NCI-H524 treated with DMSO at 0.1 percent for 48 hours (cell line): ENCODE measurements at regions not wholly inside any gene's neighbourhood (a gene's known extent, or its start where the extent isn't known, plus 50 kb on each side); places are given as distances from the start of the nearest gene placed in this dataset.
A peak's percentile ranks its signal among the peaks of the same experiment; 100 is the strongest.
"Not testable (repeated sequence)": the region's sequence is repeated elsewhere in the genome, so short reads cannot be mapped to it uniquely, and the experiment has no call there.

ENCODE experiments used
- DNase-seq: peaks from one replicate; lab custom pipeline; 2025; lab: John Stamatoyannopoulos, UW

DNA sequence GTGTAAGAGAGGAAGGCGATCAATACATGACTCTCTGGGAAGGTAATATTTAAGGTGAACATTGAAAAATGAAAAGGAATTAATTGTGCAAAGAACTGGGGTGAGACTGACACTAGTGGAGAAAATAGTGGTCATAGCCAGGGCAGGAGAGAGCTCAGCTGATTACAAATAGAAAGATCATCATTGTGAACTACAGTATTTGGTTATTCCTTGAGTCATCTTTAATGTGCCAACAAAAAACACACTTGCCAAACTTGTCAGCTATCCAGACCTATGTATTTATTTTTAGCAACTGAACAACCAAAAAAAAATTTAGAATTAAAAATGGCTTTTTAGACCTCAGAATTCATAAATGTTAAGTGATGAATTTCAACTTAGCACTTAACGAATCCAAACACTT is 749.8 kb upstream of the CDH9 start:
- DNase-seq: no peak

DNA sequence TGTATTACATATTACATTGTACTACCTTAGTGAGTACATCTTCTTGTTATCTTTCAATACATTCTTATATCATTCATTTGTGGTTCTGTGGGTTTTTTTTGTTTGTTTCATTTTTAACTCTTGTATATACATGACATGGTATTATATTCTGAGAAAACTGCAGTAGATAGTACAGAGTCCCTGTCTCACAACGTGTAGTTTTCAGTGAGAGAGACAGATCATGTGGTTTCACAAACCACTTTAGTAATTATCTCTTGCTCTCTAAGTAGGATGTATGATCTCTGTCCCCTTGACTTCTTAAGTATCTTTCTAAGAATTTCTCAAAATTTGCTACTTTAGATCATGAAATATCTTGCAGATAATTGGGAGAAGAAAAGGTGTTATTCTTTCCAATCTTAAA is 745.9 kb upstream of the CDH9 start:
- no peak for DNase-seq

DNA sequence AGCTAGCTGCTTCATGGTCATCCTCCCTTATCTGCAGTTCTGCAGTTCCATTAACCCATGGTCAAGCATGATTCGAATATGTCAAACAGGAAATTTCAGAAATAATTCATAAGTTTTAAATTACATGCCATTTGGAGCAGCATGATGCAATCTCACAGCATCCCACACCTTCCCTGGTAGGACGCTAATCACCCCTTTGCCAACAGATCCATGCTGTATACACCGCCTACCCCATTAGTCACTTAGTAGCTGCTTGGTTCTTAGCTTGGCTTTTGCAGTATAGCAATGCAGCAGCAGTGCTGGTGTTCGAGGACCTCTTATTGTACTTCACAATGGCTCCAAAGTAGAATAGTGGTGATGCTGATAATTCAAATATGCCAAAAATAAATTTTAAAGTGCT is 739.7 kb upstream of the CDH9 start:
- DNase-seq: no peak

DNA sequence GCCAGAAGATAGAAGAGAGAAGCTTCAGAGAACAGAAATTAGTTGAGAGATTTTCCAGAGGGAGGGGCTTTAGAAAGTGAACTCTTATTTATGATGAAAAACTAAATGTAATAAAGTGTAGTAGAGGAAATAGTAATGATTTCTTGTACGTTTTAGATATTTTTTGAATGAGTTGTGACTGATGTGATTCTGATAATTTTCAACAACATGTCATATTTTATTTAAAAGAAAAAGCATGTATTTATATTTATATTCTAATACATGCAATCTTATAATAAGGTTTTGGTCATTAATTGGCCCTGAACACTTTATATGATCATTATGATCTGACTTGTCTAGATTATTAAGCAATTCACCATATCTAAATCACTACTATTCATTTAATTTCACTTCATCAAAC is 735.2 kb upstream of the CDH9 start:
- DNase-seq: no peak

DNA sequence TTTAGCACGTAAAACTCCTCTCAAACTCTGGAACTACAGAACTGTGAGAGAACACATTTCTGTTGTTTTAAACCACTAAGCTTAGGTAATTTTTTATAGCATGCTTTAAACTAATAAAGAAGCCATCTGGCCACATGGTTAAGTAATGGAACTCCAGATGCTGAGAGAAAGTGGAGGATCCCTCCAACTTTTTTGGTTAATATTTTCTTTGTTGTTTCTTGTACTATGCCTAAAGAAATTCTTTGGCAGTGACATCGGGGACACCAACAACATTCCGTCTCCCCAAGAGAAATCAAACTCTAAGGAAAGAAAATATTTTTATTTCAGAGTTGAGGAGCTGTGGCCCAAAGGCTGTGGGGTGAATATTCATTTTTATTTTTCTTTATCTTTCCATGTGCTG is 734.8 kb upstream of the CDH9 start:
- peak; percentile 13 for DNase-seq

DNA sequence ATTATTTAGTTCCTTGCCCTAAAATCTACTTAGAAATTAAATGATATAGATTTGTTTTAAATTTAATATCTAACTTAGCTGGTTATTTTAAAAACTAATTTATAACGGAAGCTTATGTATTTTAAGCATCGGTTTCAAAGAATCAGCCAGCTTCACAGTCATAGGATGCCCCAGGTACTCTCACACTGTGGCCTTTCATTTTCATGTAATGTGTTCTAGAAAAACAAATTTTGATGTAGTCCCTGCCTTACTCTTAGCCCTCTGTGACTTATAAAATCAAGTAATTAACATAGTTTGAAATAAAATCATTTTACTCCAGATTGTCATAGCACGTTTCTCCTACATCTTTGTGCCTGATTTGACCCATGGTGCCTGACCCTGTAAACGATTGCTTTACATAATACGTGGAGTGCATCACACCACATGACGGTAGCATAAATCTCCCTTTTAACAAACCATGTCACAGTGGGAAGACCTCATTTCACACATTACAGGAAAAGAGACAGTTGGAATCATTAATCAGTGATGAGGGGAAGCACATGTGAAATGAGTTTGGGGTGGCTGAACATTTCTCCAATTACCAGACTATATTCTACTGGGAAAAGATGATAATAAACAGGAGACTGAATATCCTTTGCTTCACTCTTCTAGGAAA is 731.5 kb upstream of the CDH9 start:
- no peak for DNase-seq

DNA sequence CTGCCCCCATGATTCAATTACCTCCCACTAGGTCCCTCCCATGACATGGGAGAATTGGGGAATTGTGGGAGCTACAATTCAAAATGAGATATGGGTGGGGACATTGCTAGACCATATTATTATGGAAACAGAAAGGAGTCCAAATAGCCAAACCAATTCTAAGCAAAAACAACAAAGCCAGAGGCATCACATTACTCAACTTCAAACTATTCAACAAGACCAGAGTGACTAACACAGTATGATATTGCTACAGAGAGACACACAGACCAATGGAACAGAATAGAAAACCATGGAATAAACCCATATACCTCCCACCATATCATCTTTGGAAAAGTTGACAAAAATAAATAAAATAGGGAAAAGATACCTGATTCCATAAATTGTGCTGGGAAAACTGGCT is 710.5 kb upstream of the CDH9 start:
- DNase-seq: no peak

DNA sequence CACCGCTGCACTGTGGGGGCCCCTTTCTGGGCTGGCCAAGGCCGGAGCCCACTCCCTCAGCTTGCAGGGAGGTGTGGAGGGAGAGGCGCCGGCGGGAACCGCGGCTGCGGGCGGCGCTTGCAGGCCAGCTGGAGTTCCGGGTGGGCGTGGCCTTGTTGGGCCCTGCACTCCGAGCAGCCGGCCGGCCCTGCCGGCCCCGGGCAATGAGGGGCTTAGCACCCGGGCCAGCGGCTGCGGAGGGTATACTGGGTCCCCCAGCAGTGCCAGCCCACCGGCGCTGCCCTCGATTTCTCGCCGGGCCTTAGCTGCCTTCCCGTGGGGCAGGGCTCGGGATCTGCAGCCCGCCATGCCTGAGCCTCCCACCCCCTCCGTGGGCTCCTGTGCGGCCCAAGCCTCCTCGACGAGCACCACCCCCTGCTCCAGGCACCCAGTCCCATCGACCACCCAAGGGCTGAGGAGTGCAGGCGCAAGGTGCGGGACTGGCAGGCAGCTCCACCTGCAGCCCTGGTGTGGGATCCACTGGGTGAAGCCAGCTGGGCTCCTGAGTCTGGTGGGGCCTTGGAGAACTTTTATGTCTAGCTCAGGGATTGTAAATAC is 705.1 kb upstream of the CDH9 start:
- not testable (repeated sequence) for DNase-seq

DNA sequence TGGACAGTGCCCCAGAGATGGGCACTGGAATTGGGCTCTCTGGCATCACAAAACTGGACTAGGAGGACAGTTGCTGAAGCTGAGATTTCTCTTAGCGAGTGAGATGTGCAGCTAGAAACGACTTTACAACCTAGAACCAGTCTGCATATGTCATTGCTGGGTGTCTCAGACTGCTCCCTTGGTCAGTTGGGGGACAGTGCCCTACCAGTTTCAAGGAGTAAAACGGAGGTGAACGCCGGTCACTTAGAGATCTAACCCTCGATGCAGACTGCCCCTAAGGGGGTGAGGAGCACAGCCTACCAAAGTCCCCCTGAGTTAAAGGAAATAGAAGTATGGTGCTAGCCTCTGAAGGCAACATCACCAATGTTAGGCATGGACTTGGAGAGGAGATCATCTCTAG is 704.4 kb upstream of the CDH9 start:
- no peak for DNase-seq

DNA sequence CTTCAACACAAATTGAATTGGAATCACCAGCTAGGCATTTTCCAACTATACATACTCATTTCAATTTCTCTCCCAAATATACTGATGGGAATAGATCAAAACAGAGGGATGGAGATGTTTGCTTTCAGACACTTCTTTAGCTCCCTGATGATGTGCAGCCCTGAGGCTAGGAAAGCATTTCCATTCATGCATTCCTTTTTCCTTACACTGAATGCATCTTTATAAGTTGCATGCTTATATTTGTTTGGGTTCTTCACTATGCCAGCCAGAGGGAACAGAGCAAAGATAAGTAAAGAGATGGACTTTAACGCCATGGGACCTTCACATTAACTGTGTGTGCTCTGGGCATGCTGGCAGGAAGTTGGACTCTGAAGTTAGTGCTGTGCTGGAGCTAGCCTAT is 696.5 kb upstream of the CDH9 start:
- no peak for DNase-seq

DNA sequence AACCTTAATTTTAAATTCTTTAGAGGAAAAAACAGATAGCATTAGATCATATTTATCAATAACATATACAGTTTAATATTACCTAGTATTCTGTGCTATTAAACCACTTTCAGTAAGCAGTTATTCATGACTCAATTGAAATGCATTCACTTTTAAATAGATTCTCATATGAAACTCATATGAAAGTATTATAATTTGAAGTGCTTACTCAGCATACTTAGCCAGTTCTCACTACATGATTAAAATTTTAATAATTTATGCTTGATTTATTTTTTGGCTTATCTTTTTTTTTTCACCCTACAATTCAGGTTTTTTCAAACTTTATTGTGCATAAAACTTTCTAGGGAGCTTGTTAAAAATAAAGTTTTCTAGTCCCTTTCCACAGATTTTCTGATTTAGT is 694.9 kb upstream of the CDH9 start:
- no peak for DNase-seq

DNA sequence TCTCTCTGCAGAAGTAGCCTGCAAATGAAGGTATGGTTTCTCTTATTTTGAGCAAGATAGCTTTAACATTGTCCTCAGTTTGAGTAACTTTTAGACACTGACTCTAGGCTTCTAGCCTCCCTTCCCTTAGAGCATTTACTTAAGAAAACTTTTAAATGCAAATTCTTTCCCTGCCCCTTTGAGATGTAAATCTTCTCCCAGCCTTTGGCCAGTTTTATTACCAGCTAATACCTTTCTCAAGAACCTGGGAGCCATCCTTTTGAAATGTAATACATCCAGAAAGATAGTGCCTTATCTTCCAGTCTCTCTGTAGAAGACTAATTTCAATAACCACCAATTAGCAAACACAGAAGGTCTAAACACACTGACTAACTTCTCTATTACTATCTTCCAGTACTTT is 688.9 kb upstream of the CDH9 start:
- no peak for DNase-seq

DNA sequence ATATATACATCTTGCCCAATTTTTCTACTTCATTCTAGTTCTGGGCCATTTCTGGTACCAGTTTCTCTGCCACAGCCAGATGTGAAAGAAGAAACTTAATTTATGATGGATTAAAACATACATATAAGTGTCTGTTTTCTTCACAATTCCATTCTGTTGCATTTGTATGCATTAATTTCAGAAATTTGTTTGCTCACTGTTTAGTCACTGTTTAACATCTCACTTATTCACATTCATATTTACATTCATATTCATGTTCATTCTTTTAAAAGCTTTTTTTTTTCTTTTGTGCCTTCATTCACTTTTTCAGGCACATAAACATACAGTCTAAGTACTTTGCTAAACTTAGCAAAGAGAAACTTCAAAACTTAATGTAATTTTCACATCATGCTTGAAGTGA is 684.0 kb upstream of the CDH9 start:
- DNase-seq: no peak

DNA sequence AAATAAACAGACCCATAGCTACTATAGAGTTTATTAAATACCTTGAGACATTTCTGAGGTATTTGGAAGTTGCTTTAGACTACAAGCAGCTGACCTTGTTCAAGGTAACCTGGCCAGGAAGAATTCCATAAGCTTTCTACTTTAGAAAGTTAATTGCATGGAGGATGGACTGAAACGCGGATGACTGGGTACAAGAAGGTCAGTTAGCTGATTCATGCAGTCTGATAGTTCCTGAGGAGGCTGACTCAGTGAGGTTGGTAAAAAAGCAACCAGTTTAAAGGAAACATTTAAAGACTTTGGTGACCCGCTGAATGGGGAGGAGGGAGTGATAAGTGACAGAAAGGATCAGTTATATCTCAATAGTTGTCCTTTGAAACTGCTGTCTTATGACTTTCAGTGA is 670.1 kb upstream of the CDH9 start:
- DNase-seq: no peak

DNA sequence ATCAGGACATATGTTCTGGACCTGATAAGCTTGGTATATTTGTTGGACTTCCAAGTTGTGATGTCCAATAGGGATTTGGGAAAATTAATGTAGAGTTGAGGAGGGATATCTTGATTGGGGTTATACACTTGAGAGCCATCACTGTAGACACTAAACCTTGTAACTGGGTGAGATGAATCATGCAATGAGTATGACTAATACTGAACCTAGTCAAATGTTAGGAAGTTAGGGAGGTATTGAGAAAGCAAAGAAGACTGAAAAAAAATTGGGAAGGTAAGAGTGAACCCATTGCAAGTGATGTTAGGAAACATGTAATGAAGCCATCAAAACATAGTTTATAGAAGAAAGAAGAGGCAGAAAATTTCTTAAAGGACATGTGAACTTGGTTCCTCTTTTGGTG is 668.4 kb upstream of the CDH9 start:
- no peak for DNase-seq

DNA sequence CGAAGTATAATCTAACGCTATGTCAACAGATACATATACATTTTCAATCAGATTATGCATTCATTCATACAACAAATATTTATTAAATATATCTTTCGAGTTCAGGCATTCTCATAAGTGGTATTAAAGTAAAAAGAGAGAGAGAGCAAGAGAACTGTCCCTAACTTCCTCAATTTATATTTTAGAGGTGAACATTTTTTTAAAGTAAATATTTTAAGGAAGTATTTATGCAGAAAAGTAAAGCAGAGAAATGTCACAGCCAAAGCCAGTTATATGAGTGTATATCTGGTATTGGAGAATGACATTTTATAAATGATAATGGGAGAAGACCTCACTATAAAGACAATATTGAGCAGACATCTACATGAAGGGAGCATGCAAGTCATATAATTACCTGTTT is 667.3 kb upstream of the CDH9 start:
- no peak for DNase-seq

DNA sequence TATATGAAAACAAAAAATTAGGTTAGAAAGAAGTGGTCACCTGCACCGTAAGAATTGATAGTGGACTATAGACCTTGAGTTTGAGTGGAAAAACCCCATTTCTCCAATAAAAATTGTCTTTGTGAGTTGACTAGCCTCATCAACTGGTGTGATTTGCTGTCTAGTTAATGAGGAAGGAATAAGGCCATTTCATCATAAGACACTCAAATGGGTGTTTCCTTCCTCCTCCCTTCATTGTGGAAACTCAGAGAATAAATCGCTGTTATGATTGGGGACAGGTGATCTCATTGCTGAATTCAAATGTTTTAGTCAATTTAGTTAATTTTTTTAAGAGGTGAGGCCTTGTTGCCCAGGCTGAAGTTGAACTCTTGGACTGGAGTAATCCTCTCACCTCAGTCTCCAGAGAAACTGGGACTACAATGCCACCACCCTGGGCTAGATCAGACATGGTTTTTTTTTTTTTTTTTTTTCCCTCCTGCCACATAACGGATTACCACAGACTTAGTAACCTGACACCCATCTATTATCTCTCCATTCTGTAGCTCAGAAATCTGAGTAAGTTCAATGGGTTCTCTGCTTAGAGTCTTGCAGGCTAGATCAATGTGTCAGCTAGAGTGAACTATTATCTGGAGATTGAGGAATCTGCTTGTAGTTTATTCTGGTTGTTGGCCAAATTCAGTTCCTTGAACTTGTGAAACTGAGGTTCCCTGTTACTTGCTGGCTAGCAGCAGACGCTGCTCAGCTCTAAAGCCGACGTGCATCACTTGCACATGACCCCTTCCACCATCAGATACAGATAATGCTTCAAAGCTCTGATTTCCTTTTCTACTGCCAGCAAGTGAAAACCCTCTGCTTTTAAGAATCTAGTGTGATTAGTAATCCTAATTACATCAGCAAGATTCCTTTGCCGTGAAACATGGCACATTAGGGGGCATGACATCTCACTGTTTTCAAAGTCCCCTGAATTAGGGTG is 663.8 kb upstream of the CDH9 start:
- DNase-seq: peak; percentile 96

DNA sequence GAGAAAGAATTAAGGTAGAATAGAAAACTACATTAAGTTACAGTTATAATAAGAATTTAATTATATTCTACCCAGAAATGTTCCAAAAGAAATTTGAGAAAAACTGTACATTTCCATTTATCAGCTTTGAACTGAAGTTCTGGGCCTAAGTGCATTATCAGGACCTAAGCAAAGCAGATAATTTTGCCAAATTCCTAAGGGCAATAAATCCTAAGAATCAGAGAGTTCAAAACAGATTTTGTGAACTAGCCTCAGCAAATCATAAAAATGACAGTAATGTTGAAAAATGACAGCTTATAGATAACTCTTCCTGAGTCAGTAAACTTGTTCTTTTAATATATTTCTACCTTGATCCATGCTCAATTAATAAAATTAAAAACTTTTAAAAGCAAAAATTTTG is 662.1 kb upstream of the CDH9 start:
- no peak for DNase-seq

DNA sequence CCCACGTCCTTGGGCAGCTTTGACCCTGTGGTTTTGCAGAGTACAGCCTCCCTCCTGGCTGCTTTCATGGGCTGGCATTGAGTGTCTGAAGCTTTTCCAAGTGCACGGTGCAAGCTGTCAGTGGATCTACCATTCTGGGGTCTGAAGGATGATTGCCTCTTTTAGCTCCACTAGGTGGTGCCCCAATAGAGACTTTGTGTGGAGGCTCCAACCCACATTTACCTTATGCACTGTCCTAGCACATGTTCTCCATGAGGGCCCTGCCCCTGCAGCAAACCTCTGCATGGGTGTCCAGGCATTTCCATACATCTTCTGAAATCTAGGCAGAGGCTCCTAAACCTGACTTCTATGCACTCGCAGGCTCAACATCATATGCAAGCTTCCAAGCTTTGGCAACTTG is 644.2 kb upstream of the CDH9 start:
- peak; percentile 53 for DNase-seq

DNA sequence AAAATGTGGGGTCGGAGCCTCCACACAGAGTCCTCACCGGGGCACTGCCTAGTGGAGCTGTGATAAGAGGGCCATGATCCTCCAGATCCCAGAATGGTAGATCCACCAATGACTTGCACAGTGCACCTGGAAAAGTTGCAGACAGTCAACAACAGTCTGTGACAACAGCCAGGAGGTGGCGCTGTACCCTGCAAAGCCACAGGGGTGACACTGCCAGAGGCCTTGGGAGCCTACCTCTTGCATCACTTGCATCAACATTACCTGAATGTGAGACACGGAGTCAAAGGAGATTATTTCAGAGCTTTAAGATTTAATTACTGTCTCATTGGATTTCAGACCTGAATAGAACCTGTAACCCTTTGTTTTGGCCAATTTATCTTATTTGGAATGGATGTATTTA is 614.1 kb upstream of the CDH9 start:
- DNase-seq: no peak

DNA sequence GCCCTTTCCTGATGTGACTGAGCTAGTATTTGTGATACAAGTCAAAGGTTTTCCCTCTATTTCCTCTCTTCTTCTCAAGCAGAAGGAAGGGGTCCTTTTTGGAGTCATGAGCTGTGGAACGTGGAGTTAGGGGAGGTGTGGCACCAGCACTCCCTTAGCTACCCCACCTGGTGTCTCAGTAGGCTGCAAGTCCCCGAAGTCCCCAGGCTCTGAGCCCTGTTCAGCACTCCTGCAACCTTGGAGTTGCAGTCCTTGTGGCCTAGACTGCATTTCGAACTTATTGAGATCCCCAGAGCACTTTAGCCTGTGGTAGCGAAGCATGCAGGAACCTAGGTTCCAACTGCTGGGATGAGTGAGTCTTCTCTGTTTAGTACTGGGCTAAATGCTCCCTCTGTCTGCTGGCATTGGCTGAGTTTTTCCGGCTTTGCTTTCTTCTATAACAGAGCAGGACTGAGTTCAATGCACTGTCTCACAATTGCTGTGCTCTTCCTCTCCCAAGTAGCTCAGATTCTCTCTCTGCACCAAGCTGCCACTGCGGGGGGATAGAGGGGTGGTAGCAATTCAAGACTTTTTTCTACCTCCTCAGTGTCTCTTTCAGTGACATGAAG is 600.7 kb upstream of the CDH9 start:
- no peak for DNase-seq

DNA sequence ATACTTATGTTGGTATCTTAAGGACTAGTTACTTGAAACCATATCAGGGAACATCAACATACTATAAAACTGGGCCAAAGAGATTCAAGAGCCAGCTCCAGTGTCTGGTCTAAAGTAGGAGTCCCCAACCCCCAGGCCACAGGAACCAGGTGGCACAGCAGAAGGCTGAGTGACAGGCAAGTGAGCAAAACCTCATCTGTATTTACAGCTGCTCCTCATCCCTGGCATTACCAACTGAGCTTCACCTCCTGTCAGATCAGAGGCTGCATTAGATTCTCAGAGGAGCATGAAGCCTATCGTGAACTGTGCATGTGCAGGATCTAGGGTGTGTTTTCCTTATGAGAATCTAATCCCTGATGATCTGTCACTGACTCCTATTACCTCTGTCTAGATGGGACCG is 581.6 kb upstream of the CDH9 start:
- peak; percentile 46 for DNase-seq

DNA sequence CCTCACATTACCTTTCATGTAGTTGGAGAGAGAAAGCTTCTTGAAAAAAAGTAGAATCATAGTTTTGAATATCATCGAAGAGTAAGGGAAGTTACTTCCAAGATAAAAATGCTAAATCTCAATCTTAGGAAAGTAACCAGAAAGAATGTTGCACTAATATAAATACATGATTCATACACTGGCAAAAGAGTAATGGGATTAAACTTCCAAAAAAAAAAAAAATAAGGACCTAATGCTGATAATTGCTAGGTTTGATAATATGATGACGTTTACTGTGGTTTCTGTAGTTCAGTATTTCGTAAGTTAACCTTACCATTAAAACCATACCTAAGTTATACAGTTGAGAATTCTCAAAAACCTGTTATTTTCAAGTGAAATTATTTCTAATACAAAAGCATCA is 573.8 kb upstream of the CDH9 start:
- DNase-seq: no peak
